Hippocampal formation (tissue), 2 donors: ENCODE measurements at regions not wholly inside any gene's neighbourhood (a gene's known extent, or its start where the extent isn't known, plus 50 kb on each side); places are given as distances from the start of the nearest gene placed in this dataset.
"Not testable (repeated sequence)": the region's sequence is repeated elsewhere in the genome, so short reads cannot be mapped to it uniquely, and the experiment has no call there.

Experiments
- DNase-seq, 2 donors: peaks; one replicate each; lab custom pipeline; 2025; lab: John Stamatoyannopoulos, UW

- DNase-seq, result no peak
These were observed 144.7 kb upstream of the UST start for GRCh38 chr6:148602136-148602535.

- no peak for DNase-seq
These were observed 138.5 kb upstream of the UST start for GRCh38 chr6:148608199-148608951.

- no peak for DNase-seq
These were observed 135.6 kb upstream of the UST start for GRCh38 chr6:148611213-148611612.

DNA sequence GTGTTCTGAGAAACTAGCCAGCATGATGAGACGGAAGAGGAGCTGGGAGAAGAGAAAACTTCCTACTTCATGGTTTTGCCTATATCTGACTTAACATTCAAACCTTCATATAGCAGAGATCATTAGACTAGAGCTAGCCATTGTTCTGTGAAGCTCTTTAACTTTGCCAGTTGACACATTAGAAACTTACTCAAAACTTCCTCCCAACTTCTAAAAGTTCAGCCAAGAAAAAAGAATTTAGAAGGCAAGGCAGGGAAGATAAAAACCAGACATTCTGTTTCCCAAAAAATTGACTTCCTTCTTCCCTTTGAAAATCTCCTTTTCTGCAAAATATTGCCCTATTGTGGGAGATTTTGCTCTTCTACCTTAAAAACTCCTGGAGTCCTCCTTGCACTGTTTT lies 134.8 kb upstream of the UST start:
- no peak for DNase-seq

DNA sequence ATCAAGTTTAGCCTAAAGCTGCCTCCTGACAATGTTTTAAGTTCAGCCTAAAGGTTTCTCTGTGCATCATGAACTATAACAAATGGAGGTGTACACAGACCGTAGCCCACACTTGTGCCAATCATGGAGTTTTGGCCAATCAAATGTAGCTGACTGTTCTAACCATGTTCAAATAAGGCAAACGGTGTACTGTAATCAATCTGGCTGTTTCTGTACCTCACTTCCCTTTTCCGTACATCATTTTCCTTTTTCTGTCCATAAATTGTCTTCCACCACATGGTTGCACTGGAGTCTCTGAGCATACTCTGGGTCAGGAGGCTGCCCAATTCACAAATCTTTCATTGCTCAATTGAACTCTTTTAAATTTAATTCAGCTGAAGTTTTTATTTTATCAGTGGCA lies 132.2 kb upstream of the UST start:
- DNase-seq, result no peak

DNA sequence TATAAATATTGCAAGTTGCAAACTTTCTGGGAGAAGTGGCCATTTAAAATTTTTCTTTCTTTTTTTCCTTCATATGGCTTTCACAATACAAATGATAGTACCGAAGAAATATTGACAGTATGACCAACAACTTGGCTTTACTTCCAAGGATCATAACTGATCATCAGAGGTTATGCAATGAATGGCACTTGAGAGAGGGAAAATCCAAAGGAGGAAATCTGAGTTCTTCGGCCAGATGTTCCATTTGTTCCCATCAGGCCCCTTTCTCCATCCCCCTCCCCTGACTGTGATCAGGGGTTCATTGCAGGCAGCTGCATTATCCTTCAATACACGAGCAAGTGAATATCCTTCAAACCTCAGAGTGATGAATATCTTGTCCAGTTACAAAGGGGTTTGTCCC lies 130.0 kb upstream of the UST start:
- no peak for DNase-seq

- no peak for DNase-seq
These were observed 129.3 kb upstream of the UST start for GRCh38 chr6:148617530-148617929.

GRCh38 chr6:148619891-148620290 lies 126.9 kb upstream of the UST start:
- no peak for DNase-seq

- DNase-seq, result no peak
These were observed 126.1 kb upstream of the UST start for GRCh38 chr6:148620579-148621298.

DNA sequence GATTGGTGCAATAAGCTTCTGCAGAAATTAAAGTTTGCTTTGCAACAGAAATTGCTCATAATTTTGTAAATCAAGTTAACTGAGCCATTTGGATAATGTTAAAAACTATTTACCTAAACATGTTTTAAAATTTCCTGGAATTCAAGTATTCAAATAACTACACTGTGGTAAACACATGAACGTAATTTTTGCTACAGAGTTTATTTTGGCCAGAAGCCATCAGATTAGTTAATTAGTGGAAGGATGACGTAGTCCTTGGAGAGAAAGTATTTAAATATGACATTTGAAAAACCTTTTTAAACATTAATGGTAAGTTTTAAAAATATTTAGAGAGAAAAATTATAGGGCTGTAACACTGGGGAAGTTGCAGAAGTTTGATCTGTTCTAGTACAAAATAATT lies 121.2 kb upstream of the UST start:
- no peak for DNase-seq

GRCh38 chr6:148628251-148628650 lies 118.6 kb upstream of the UST start:
- DNase-seq, result no peak

GRCh38 chr6:148629181-148629580 lies 117.6 kb upstream of the UST start:
- DNase-seq, result no peak

DNA sequence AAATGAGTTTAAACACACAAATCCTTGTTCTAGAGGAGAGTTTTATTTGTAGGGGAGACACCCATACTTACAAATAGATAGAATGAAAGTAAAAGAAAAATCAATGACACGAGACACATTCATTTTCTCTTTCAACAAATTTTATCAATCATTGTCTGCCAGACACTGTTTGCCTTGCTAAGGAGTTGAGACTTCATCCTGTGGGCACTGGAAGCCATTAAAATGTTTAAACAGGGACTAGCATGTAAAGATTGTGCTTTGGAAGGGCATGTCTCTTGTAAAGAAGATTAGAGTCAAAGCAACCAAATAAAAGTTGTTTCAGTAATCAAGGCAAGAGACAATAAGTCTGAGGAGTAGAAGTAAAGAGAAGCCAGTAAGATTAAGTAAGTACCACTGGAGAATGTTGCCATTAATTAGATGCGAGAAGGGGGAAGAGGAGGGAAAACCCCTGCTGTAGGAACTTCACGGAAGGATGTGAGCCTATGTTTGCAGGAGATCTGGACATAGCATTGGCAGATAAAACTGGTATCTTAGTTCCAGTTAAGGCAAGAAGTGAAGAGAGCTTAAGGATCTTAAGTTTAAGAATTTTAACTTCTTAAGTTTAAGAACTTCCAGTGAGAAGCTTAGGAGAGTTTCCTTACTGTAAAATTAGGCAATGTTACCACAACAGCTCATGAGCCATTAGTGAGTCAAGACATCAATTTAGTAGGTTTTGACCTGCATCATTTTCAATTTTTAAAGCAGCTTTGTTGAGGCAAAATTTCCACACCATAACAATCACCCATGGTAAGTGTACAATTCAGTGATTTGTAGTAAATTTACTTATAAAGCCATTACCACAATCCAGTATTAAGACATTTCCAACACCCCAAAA lies 117.0 kb upstream of the UST start:
- no peak for DNase-seq

DNA sequence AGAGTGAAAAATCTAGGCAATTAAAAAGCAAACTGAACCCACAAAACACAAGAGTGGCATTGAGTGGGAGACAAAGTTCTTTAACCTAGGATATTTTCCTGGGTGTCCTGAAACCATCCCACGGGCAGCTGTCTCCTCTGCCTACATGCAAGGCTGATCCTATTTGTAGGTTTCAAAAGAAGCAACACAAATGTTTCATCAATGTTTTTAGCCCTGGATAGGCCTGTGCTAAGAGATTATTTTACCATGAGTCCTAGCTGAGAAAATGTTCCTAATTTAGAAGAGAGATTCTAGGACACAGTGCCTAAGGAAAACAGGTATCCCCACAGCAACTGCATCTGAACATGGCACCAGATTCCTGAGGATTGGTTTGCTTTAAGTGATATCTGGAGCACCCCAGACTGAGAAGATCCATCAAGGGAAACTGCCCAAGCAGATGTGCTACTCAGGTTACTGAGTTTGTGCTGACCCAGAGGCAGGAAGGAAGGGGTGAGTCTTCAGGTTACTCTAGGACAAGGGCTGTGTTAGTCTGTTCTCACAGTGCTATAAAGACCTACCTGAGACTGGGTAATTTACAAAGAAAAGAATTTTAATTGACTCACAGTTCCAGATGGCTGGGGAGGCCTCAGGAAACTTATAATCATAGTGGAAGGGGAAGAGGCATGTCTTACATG lies 111.6 kb upstream of the UST start:
- DNase-seq, result peak in 1 of 2 donors; percentile 46

- DNase-seq, result not testable (repeated sequence)
These were observed 105.0 kb upstream of the UST start for GRCh38 chr6:148641836-148642235.

GRCh38 chr6:148643208-148643607 lies 103.6 kb upstream of the UST start:
- DNase-seq, result not testable (repeated sequence)

DNA sequence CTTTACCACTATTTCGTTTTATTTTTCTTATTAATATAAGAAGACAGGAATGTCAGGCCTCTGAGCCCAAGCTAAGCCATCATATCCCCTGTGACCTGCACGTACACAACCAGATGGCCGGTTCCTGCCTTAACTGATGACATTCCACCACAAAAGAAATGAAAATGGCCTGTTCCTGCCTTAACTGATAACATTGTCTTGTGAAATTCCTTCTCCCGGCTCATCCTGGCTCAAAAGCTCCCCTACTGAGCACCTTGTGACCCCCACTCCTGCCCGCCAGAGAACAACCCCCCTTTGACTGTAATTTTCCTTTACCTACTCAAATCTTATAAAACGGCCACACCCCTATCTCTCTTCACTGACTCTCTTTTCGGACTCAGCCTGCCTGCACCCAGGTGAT lies 101.8 kb upstream of the UST start:
- DNase-seq, result not testable (repeated sequence)

DNA sequence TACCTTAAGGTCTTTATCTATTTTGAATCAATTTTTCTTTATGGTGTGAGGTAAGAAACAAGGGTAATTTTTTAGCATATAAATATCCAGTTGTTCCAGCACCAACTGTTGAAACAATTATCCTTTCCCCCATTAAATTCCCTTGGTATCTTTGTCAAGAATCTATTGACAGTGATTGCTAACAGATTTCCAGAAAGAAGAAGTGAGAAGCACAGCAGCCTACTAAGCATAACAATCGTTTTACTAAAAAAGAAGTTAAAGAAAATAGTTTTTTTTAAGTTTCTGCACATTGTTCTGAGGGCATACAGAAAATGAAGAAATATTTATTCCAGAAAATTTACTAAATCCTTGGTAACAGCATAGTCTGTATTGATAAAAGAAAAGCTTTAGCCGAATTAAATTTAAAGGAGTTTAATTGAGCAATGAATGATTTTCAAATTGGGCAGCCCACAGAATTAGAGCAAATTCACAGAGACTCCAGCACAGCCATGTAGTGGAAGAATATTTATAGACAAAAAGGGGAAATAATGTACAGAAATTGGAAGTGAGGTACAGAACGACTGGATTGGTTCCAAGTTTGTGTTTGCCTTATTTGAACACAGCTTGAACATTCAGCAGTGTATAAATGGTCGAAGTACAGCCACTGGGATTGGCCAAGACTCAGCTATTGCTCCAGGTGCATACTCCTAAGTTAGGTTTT lies 97.9 kb upstream of the UST start:
- DNase-seq, result no peak

- no peak for DNase-seq
These were observed 97.3 kb upstream of the UST start for GRCh38 chr6:148649454-148649963.

DNA sequence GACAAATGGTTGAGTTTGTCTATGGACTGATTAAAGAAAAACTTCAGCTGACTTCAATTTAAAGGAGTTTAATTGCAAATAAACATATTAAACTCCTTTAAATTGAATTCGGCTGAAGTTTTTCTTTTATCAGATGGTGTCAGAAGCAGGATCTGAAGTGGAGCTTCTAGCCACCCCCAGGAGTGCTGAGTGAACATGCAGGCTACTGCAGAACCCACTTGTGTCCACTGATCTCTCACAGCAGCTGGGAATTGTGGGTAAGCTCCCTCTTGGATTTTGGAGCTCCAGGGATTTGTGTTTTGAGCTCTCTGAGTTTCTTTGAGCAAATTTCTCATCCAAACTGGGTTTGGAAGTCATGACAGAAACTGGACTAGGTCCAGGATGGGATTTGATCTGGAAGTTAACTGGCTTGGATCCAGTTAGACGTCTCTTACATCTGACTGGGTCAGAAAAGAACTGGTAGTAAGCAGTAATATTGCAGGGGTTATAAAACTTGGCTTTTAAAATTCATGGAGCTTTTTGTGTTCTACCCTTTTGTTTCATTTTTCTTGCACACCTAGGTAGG lies 95.8 kb upstream of the UST start:
- DNase-seq, result no peak

DNA sequence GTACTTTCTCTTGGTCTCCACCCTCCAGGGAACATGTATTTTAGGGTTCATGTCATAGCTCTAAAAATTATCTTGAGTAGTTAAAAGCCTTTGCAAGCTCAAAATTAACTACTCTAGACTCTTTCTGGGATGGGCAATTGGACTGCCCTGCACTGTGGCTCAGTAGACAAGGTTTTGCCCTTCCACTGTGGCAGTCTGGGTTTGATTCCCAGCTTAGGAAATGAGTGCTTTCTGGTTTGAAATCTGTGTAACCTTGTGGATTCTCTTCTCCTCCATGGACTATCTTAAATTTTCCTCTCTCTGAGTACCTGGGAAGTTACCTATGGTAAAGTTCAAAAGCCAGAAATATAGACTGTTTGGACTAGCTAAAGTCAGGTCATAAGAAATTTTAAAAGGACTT lies 94.6 kb upstream of the UST start:
- DNase-seq, result no peak
